ENCODE measurements at regions not wholly inside any gene's neighbourhood (a gene's known extent, or its start where the extent isn't known, plus 50 kb on each side); places are given as distances from the start of the nearest gene placed in this dataset.

DNA sequence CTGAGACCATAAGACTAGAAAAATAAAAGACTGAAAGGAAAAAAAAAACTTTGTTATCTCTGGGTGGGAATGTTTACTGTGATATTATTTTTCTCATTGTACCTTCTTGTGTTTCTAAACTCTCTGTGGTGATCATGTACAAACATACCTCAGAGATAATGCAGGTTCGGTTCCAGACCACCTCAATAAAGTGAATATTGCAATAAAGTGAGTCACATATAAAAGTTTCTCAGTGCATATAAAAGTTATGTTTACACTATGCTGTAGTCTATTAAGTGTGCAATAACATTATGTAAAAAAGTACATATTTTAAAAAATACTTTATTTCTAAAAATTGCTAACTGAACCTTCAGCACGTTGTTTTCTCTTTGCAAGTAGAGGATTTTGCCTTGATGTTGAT lies 137.5 kb downstream of the CENPF start:
- TF ChIP-seq, protein P1, sequence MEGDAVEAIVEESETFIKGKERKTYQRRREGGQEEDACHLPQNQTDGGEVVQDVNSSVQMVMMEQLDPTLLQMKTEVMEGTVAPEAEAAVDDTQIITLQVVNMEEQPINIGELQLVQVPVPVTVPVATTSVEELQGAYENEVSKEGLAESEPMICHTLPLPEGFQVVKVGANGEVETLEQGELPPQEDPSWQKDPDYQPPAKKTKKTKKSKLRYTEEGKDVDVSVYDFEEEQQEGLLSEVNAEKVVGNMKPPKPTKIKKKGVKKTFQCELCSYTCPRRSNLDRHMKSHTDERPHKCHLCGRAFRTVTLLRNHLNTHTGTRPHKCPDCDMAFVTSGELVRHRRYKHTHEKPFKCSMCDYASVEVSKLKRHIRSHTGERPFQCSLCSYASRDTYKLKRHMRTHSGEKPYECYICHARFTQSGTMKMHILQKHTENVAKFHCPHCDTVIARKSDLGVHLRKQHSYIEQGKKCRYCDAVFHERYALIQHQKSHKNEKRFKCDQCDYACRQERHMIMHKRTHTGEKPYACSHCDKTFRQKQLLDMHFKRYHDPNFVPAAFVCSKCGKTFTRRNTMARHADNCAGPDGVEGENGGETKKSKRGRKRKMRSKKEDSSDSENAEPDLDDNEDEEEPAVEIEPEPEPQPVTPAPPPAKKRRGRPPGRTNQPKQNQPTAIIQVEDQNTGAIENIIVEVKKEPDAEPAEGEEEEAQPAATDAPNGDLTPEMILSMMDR (IDR thresholded peaks at IDR 0.05) = no peak
- no peak for TF ChIP-seq EZH2 (IDR thresholded peaks at IDR 0.05; ENCODE audit: borderline replicate concordance, insufficient read depth, low read depth, low read length, poor library complexity, severe bottlenecking)
